ENCODE measurements at regions not wholly inside any gene's neighbourhood (a gene's known extent, or its start where the extent isn't known, plus 50 kb on each side); places are given as distances from the start of the nearest gene placed in this dataset.

- DNase-seq = no peak
Measured at GRCh38 chr18:75531212-75531850, 103.8 kb upstream of the SMIM21 start.

GRCh38 chr18:75530566-75531211 is 103.2 kb upstream of the SMIM21 start:
- no peak for DNase-seq

- no peak for DNase-seq
Measured at GRCh38 chr18:75530118-75530517, 102.6 kb upstream of the SMIM21 start.

GRCh38 chr18:75529394-75529793 is 101.9 kb upstream of the SMIM21 start:
- no peak for DNase-seq

GRCh38 chr18:75527848-75528685 is 100.6 kb upstream of the SMIM21 start:
- DNase-seq = no peak

- no peak for DNase-seq
Measured at GRCh38 chr18:75526038-75526437, 98.5 kb upstream of the SMIM21 start.

- DNase-seq = no peak
Measured at GRCh38 chr18:75525331-75525730, 97.8 kb upstream of the SMIM21 start.

- DNase-seq = no peak
Measured at GRCh38 chr18:75524841-75525240, 97.3 kb upstream of the SMIM21 start.

- no peak for DNase-seq
Measured at GRCh38 chr18:75524181-75524580, 96.7 kb upstream of the SMIM21 start.

- DNase-seq = no peak
Measured at GRCh38 chr18:75521816-75522215, 94.3 kb upstream of the SMIM21 start.

- DNase-seq = no peak
Measured at GRCh38 chr18:75518007-75518406, 90.5 kb upstream of the SMIM21 start.

- DNase-seq = no peak
Measured at GRCh38 chr18:75517286-75517685, 89.8 kb upstream of the SMIM21 start.

- DNase-seq = no peak
Measured at GRCh38 chr18:75507636-75508035, 80.1 kb upstream of the SMIM21 start.

- DNase-seq = no peak
Measured at GRCh38 chr18:75506913-75507312, 79.4 kb upstream of the SMIM21 start.

GRCh38 chr18:75504469-75504868 is 77.0 kb upstream of the SMIM21 start:
- DNase-seq = no peak

- no peak for DNase-seq
Measured at GRCh38 chr18:75503615-75504014, 76.1 kb upstream of the SMIM21 start.

GRCh38 chr18:75502286-75502685 is 74.8 kb upstream of the SMIM21 start:
- no peak for DNase-seq

GRCh38 chr18:75500545-75500944 is 73.0 kb upstream of the SMIM21 start:
- no peak for DNase-seq

- no peak for DNase-seq
Measured at GRCh38 chr18:75497576-75498235, 70.2 kb upstream of the SMIM21 start.

GRCh38 chr18:75496151-75496550 is 68.6 kb upstream of the SMIM21 start:
- DNase-seq = no peak

GRCh38 chr18:75492852-75493251 is 65.3 kb upstream of the SMIM21 start:
- DNase-seq = no peak

- DNase-seq = no peak
Measured at GRCh38 chr18:75491361-75491760, 63.9 kb upstream of the SMIM21 start.
